GM21619 (cell line): ENCODE measurements at regions not wholly inside any gene's neighbourhood (a gene's known extent, or its start where the extent isn't known, plus 50 kb on each side); places are given as distances from the start of the nearest gene placed in this dataset.
"Not testable (repeated sequence)": the region's sequence is repeated elsewhere in the genome, so short reads cannot be mapped to it uniquely, and the experiment has no call there.

Experiments
- ATAC-seq: cut with Tn5 transposase; IDR thresholded peaks from one replicate; pipeline ENCODE4 v1.9.1; 2021; ENCODE audit not compliant: unreplicated experiment

- no peak for ATAC-seq
Observed at GRCh38 chr2:2581331-2582159, 250.5 kb upstream of the MYT1L start.

GRCh38 chr2:2580841-2581240, 249.8 kb upstream of the MYT1L start:
- ATAC-seq = not testable (repeated sequence)

- ATAC-seq = no peak
Observed at GRCh38 chr2:2580341-2580740, 249.3 kb upstream of the MYT1L start.

GRCh38 chr2:2579814-2580213, 248.7 kb upstream of the MYT1L start:
- ATAC-seq = no peak

- no peak for ATAC-seq
Observed at GRCh38 chr2:2577407-2577831, 246.3 kb upstream of the MYT1L start.

GRCh38 chr2:2575870-2576386, 244.9 kb upstream of the MYT1L start:
- ATAC-seq = no peak

GRCh38 chr2:2575181-2575577, 244.1 kb upstream of the MYT1L start:
- no peak for ATAC-seq

GRCh38 chr2:2574401-2575180, 243.5 kb upstream of the MYT1L start:
- ATAC-seq = no peak

GRCh38 chr2:2573658-2574293, 242.7 kb upstream of the MYT1L start:
- ATAC-seq = no peak

GRCh38 chr2:2573205-2573604, 242.1 kb upstream of the MYT1L start:
- no peak for ATAC-seq

- ATAC-seq = no peak
Observed at GRCh38 chr2:2572393-2573204, 241.5 kb upstream of the MYT1L start.

- no peak for ATAC-seq
Observed at GRCh38 chr2:2571301-2572150, 240.5 kb upstream of the MYT1L start.

GRCh38 chr2:2570871-2571270, 239.8 kb upstream of the MYT1L start:
- no peak for ATAC-seq

GRCh38 chr2:2570360-2570759, 239.3 kb upstream of the MYT1L start:
- ATAC-seq = no peak

- ATAC-seq = no peak
Observed at GRCh38 chr2:2569836-2570235, 238.8 kb upstream of the MYT1L start.

GRCh38 chr2:2569306-2569705, 238.2 kb upstream of the MYT1L start:
- ATAC-seq = no peak

GRCh38 chr2:2568411-2568810, 237.3 kb upstream of the MYT1L start:
- ATAC-seq = no peak

GRCh38 chr2:2567776-2568175, 236.7 kb upstream of the MYT1L start:
- no peak for ATAC-seq

- no peak for ATAC-seq
Observed at GRCh38 chr2:2566396-2567323, 235.6 kb upstream of the MYT1L start.
